HCT116 (cell line): ENCODE measurements at regions not wholly inside any gene's neighbourhood (a gene's known extent, or its start where the extent isn't known, plus 50 kb on each side); places are given as distances from the start of the nearest gene placed in this dataset.

Source experiments
- ATAC-seq: fragments of 200-7000 bp; cut with Tn5 transposase; 2 replicates; pipeline ENCODE4 v1.9.1; 2020; ENCODE audit warnings: mild to moderate bottlenecking, moderate library complexity
- BruUV-seq: library from RNA; stranded (reverse); fragments of 400-500 nt; replicated peaks from 2 replicates; lab custom pipeline; 2021; lab: Mats Ljungman, UMichigan
- CTCF ChIA-PET: fragments of 300-600 bp; sonication (Branson Sonifier 250); formaldehyde crosslinking; loops from one replicate; lab custom pipeline; 2021; ENCODE audit warnings: antibody characterized with exemption; lab: Charles Lee
- POLR2A ChIA-PET: fragments of 300-600, 350-600 bp; sonication (Branson Sonifier 250); formaldehyde crosslinking; loops from one replicate; lab custom pipeline; 2021; ENCODE audit warnings: antibody characterized with exemption; lab: Charles Lee
- RAD21 ChIA-PET, 2 experiments: fragments of 300-600 bp; sonication (Branson Sonifier 250); formaldehyde crosslinking; loops; one replicate each; lab custom pipeline; 2023; ENCODE audit warnings: low total read pairs in 2 of 2; ENCODE audit not compliant: uncharacterized antibody in 2 of 2, unreplicated experiment in 2 of 2, low non-redundant PET in 1 of 2; lab: Charles Lee
- DNase-seq: peaks from one replicate; pipeline ENCODE4 v3.0.0-alpha.2; 2010; ENCODE audit warnings: low read depth, low spot score
- H2AFZ ChIP-seq: fragments of 200-600 bp; shearing (Covaris generic), sonication (generic); 2 replicates; pipeline ENCODE4 v1.6.1; 2017; ENCODE audit warnings: low read depth, mixed run types, mixed read lengths, antibody characterized with exemption, low read length; ENCODE audit not compliant: poor library complexity, severe bottlenecking
- H3K27ac ChIP-seq: 2 replicates; pipeline ENCODE4 v1.5.1; 2012; ENCODE audit warnings: low read depth, low read length
- H3K27me3 ChIP-seq: fragments of 200-600 bp; sonication (generic); 2 replicates; pipeline ENCODE4 v1.6.1; 2016; ENCODE audit warnings: mixed run types, low read length, mixed read lengths; ENCODE audit not compliant: insufficient read depth
- H3K36me3 ChIP-seq, 2 experiments: fragments of 200-500 bp in 1 of 2; fragments of 200-600 bp in 1 of 2; sonication (Bioruptor generic) in 1 of 2; sonication (generic) in 1 of 2; 2 replicates each; pipeline versions ENCODE4 v1.5.1 to v1.6.1; 2014 to 2016; ENCODE audit warnings: low read length in 2 of 2, inconsistent platforms in 1 of 2, mixed read lengths in 1 of 2, mixed run types in 1 of 2; ENCODE audit not compliant: insufficient read depth in 2 of 2, control insufficient read depth in 1 of 2
- H3K4me1 ChIP-seq, 2 experiments: fragments of 200-600 bp in 1 of 2; sonication (generic) in 1 of 2; 2 replicates each; pipeline versions ENCODE4 v1.5.1 to v1.6.1; 2012 to 2017; ENCODE audit warnings: low read length in 2 of 2, inconsistent platforms in 1 of 2, mild to moderate bottlenecking in 1 of 2, mixed read lengths in 1 of 2, mixed run types in 1 of 2, moderate library complexity in 1 of 2; ENCODE audit not compliant: insufficient read depth in 2 of 2, control insufficient read depth in 1 of 2
- H3K4me2 ChIP-seq: fragments of 200-600 bp; sonication (generic); 2 replicates; pipeline ENCODE4 v1.6.1; 2017; ENCODE audit warnings: mixed run types, low read length, mixed read lengths
- H3K4me3 ChIP-seq, 2 experiments: fragments of 200-600 bp in 1 of 2; sonication (generic) in 1 of 2; replicated peaks in 1 of 2; 2 replicates each; pipeline ENCODE4 v1.5.1; 2011 to 2016; ENCODE audit warnings: low read length in 2 of 2, control low read depth in 1 of 2, low read depth in 1 of 2, mild to moderate bottlenecking in 1 of 2, mixed read lengths in 1 of 2, mixed run types in 1 of 2
- H3K79me2 ChIP-seq: fragments of 200-600 bp; sonication (generic); 2 replicates; pipeline ENCODE4 v1.6.1; 2017; ENCODE audit warnings: mild to moderate bottlenecking, mixed run types, low read length, moderate library complexity, mixed read lengths; ENCODE audit not compliant: insufficient read depth
- H3K9ac ChIP-seq: fragments of 200-600 bp; sonication (generic); 2 replicates; pipeline ENCODE4 v1.6.1; 2016; ENCODE audit warnings: low read length, mixed read lengths
- H3K9me2 ChIP-seq: fragments of 200-600 bp; sonication (generic), shearing (Covaris generic); 2 replicates; pipeline ENCODE4 v1.6.1; 2017; ENCODE audit warnings: mixed run types, mild to moderate bottlenecking, moderate library complexity; ENCODE audit not compliant: insufficient read depth
- H3K9me3 ChIP-seq, 2 experiments: fragments of 200-500 bp in 1 of 2; fragments of 200-600 bp in 1 of 2; sonication (Bioruptor generic) in 1 of 2; sonication (generic) in 1 of 2; 2 replicates each; pipeline ENCODE4 v1.6.1; 2014 to 2017; ENCODE audit warnings: low read length in 2 of 2, mixed read lengths in 2 of 2, inconsistent platforms in 1 of 2, low read depth in 1 of 2, mild to moderate bottlenecking in 1 of 2, mixed run types in 1 of 2, moderate library complexity in 1 of 2; ENCODE audit not compliant: control insufficient read depth in 1 of 2, insufficient read depth in 1 of 2
- H4K20me1 ChIP-seq: fragments of 200-600 bp; sonication (generic), shearing (Covaris generic); 2 replicates; pipeline ENCODE4 v1.6.1; 2017; ENCODE audit warnings: mixed run types, mild to moderate bottlenecking, moderate library complexity; ENCODE audit not compliant: insufficient read depth
- ATF3 ChIP-seq: IDR thresholded peaks from 2 replicates; pipeline ENCODE4 v1.6.1; 2012
- CBX3 ChIP-seq: IDR thresholded peaks from 2 replicates; pipeline ENCODE4 v1.6.1; 2012; ENCODE audit warnings: low read depth
- CTCF ChIP-seq, 3 experiments: fragments of 200-600 bp in 1 of 3; sonication (generic) in 1 of 3; IDR thresholded peaks in 2 of 3; conservative IDR thresholded peaks in 1 of 3; 2 replicates each; pipeline ENCODE4 v1.5.1; 2012 to 2017; ENCODE audit warnings: low read depth in 2 of 3, low read length in 2 of 3, antibody characterized with exemption in 1 of 3, borderline replicate concordance in 1 of 3, control low read depth in 1 of 3, mild to moderate bottlenecking in 1 of 3, mixed read lengths in 1 of 3, mixed run types in 1 of 3, moderate library complexity in 1 of 3; ENCODE audit not compliant: insufficient read depth in 1 of 3
- EGR1 ChIP-seq: IDR thresholded peaks from 2 replicates; pipeline ENCODE4 v1.6.1; 2012; ENCODE audit warnings: low read depth
- ELF1 ChIP-seq: IDR thresholded peaks from 2 replicates; pipeline ENCODE4 v1.6.1; 2012; ENCODE audit warnings: low read depth, borderline replicate concordance
- EZH2 ChIP-seq: fragments of 200-600 bp; sonication (generic); IDR thresholded peaks from 2 replicates; pipeline ENCODE4 v1.6.1; 2017; ENCODE audit warnings: antibody characterized with exemption, mixed run types
- EZH2phosphoT487 ChIP-seq: fragments of 200-600 bp; IDR thresholded peaks from 2 replicates; pipeline ENCODE4 v1.6.1; 2018; ENCODE audit warnings: antibody characterized with exemption, borderline replicate concordance
- FOSL1 ChIP-seq: IDR thresholded peaks from 2 replicates; pipeline ENCODE4 v1.6.1; 2012; ENCODE audit warnings: low read depth
- JUND ChIP-seq: IDR thresholded peaks from 2 replicates; pipeline ENCODE4 v1.6.1; 2012
- POLR2A ChIP-seq: IDR thresholded peaks from 2 replicates; pipeline ENCODE4 v1.7.0; 2011; ENCODE audit warnings: borderline replicate concordance; ENCODE audit not compliant: insufficient read depth, insufficient read length; ENCODE audit errors: extremely low read depth
- POLR2AphosphoS5 ChIP-seq: IDR thresholded peaks from 2 replicates; pipeline ENCODE4 v1.6.1; 2011; ENCODE audit warnings: mild to moderate bottlenecking, low read depth, low read length, moderate library complexity
- RAD21 ChIP-seq: IDR thresholded peaks from 2 replicates; pipeline ENCODE4 v1.6.1; 2012; ENCODE audit warnings: low read depth, mild to moderate bottlenecking
- SIN3A ChIP-seq: IDR thresholded peaks from 2 replicates; pipeline ENCODE4 v1.6.1; 2012; ENCODE audit warnings: low read depth
- TCF7L2 ChIP-seq: IDR thresholded peaks from 2 replicates; pipeline ENCODE4 v1.7.0; 2011; ENCODE audit warnings: borderline replicate concordance, inconsistent platforms; ENCODE audit not compliant: insufficient read depth, insufficient read length; ENCODE audit errors: extremely low read depth
- ZBTB33 ChIP-seq: IDR thresholded peaks from 2 replicates; pipeline ENCODE4 v1.6.1; 2011; ENCODE audit warnings: mild to moderate bottlenecking, low read length, moderate library complexity; ENCODE audit not compliant: insufficient replicate concordance; ENCODE audit errors: extremely low read depth
- ZFX ChIP-seq: fragments of 450-650 bp; IDR thresholded peaks from 2 replicates; pipeline ENCODE4 v1.6.1; 2017
- ZNF274 ChIP-seq: fragments of 200-500 bp; sonication (Bioruptor generic); IDR thresholded peaks from 2 replicates; pipeline ENCODE4 v1.6.1; 2014; ENCODE audit warnings: mild to moderate bottlenecking, low read depth, low read length, inconsistent platforms
- intact Hi-C: fragments of 100-400 bp; cut with micrococcal nuclease; formaldehyde crosslinking; loops from 2 replicates; pipeline ENCODE4 v1.10.0; 2022

GRCh38 chr7:51471981-51472296 lies 155.3 kb upstream of the COBL start:
- intact Hi-C loops, result no loop called here
- Histone ChIP-seq H3K9me3 (no peaks in the 10 kb centered on the region), H3K4me1 (no peaks in the 10 kb centered on the region), H4K20me1 (no peaks in the 10 kb centered on the region), H3K79me2 (no peaks in the 10 kb centered on the region), H3K9ac (no peak overlapping the region), H3K9me2 (no peaks in the 10 kb centered on the region), H2AFZ (no peak overlapping the region), H3K4me2 (no peak overlapping the region), H3K27ac (no peak overlapping the region), H3K36me3 (no peaks in the 10 kb centered on the region), H3K4me3 (no peak overlapping the region), H3K27me3 (peaks cover 7% of the 10 kb centered on the region; the same call in 1 of the 2 replicates)
- TF ChIP-seq ATF3 (no peak), EZH2 (no peak), CBX3 (no peak), POLR2A (no peak), CTCF (IDR thresholded peaks at IDR 0.05 in 2 of 3, conservative IDR thresholded peaks at IDR 0.05 in 1 of 3; ENCODE audit: borderline replicate concordance in 1 of 3, insufficient read depth in 1 of 3, low read depth in 2 of 3, low read length in 2 of 3) (no peak), FOSL1 (no peak), RAD21 (no peak)
- DNase-seq (no peak), ATAC-seq (no peak)
- ChIA-PET CTCF (no interaction called here), RAD21 (no interaction called here), POLR2A (no interaction called here)
- BruUV-seq, result no TSS peak

- ATAC-seq, result no peak
- CTCF ChIA-PET, result no interaction called here
- no TSS peak for BruUV-seq
- H3K4me2 ChIP-seq, result no peak overlapping the region
- H3K4me1 ChIP-seq, result no peaks in the 10 kb centered on the region
- no peaks in the 10 kb centered on the region for H3K79me2 ChIP-seq
- DNase-seq, result no peak
- no peaks in the 10 kb centered on the region for H4K20me1 ChIP-seq
- H3K9me2 ChIP-seq, result no peaks in the 10 kb centered on the region
- intact Hi-C loops, result no loop called here
- no peak overlapping the region for H3K4me3 ChIP-seq
- no peak overlapping the region for H2AFZ ChIP-seq
- TF ChIP-seq POLR2AphosphoS5, result no peak
- no peak for TF ChIP-seq ZBTB33
- TF ChIP-seq ZNF274, result no peak
- TF ChIP-seq TCF7L2, result no peak
- no peak for TF ChIP-seq EGR1
- no peak for TF ChIP-seq SIN3A
- TF ChIP-seq JUND, result no peak
- TF ChIP-seq ELF1, result no peak
- no peak for TF ChIP-seq EZH2phosphoT487
- no peak for TF ChIP-seq ZFX
- no peak for TF ChIP-seq ATF3
- RAD21 ChIA-PET, result no interaction called here
- H3K27ac ChIP-seq, result no peak overlapping the region
- POLR2A ChIA-PET, result no interaction called here
- H3K9me3 ChIP-seq, result no peaks in the 10 kb centered on the region
- no peak overlapping the region for H3K9ac ChIP-seq
- H3K36me3 ChIP-seq, result no peaks in the 10 kb centered on the region
- H3K27me3 ChIP-seq, result peaks cover 7% of the 10 kb centered on the region; the same call in 1 of the 2 replicates
Measured at GRCh38 chr7:51471210-51471980, 154.8 kb upstream of the COBL start.
